Sigmoid colon (tissue), 4 donors: ENCODE measurements at regions not wholly inside any gene's neighbourhood (a gene's known extent, or its start where the extent isn't known, plus 50 kb on each side); places are given as distances from the start of the nearest gene placed in this dataset.

Experiments
- EP300 ChIP-seq, 4 donors: sonication (generic); formaldehyde crosslinking; IDR thresholded peaks; one replicate each; pipeline ENCODE4 v1.6.1; 2017; ENCODE audit warnings: antibody characterized with exemption in 4 of 4
- POLR2A ChIP-seq, 2 donors: fragments of 450-650 bp; IDR thresholded peaks; one replicate each; pipeline ENCODE4 v1.6.1; 2016; ENCODE audit warnings: antibody characterized with exemption in 2 of 2, mild to moderate bottlenecking in 2 of 2, moderate library complexity in 2 of 2
- POLR2AphosphoS5 ChIP-seq, 4 donors: sonication (generic); formaldehyde crosslinking; IDR thresholded peaks; one replicate each; pipeline ENCODE4 v1.6.1; 2017; ENCODE audit warnings: antibody characterized with exemption in 4 of 4
- TF ChIP-seq, protein P1 (sequence below), 4 experiments: fragments of 450-650 bp in 3 of 4; fragments of 200-600 bp in 1 of 4; IDR thresholded peaks; one replicate each; pipeline ENCODE4 v1.5.1; 2016 to 2019; ENCODE audit warnings: antibody characterized with exemption in 4 of 4, mild to moderate bottlenecking in 3 of 4, moderate library complexity in 2 of 4

DNA sequence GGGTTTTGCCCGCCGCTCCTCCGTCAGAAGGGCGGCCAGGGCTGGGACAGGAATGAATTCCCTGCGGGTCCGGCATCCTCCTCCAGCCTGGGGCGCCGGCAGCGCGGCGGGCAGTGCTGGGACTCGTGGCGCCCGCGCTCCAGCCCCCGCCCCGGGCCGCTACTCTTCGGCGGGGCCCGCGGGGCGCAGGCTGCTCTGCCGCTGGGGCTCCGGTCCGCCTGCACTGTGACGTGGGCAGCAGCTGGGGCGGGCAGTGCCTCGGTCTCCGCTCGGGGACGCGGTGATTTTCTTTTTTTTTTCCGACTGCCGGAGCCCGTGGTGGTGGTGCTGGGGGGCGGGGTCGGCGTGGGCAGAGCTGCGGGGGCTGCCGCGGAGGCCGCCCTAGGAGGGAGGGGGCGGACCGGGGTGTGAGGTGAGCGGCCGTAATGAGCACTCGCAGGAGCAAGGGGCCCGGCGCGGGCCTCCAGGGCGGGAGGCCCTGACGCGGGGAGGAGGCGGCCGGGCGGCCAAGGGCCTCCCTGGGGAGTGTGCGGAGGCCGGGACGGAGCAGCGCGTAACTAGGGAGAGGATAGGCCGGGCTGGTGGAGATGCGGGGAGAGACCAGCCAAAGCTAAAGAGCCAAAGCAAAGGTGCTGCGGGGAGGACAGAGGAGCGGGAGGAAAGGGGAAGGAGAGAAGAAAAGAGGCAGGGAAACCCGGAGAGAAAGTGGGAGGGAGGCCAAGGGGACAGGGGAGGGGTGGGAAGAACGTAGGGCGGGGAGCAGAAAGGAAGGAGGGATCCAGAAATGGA is 73.3 kb upstream of the ZBED5 start:
- TF ChIP-seq POLR2AphosphoS5 (IDR thresholded peaks at IDR 0.05) (peak; percentile 38 to 83 (median 72)), POLR2A (IDR thresholded peaks at IDR 0.05) (peak; percentile 44 to 46), EP300 (IDR thresholded peaks at IDR 0.05) (no peak)
- TF ChIP-seq, protein P1, sequence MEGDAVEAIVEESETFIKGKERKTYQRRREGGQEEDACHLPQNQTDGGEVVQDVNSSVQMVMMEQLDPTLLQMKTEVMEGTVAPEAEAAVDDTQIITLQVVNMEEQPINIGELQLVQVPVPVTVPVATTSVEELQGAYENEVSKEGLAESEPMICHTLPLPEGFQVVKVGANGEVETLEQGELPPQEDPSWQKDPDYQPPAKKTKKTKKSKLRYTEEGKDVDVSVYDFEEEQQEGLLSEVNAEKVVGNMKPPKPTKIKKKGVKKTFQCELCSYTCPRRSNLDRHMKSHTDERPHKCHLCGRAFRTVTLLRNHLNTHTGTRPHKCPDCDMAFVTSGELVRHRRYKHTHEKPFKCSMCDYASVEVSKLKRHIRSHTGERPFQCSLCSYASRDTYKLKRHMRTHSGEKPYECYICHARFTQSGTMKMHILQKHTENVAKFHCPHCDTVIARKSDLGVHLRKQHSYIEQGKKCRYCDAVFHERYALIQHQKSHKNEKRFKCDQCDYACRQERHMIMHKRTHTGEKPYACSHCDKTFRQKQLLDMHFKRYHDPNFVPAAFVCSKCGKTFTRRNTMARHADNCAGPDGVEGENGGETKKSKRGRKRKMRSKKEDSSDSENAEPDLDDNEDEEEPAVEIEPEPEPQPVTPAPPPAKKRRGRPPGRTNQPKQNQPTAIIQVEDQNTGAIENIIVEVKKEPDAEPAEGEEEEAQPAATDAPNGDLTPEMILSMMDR (IDR thresholded peaks at IDR 0.05): no peak
